Esophagus squamous epithelium (tissue), 4 donors: ENCODE measurements at regions not wholly inside any gene's neighbourhood (a gene's known extent, or its start where the extent isn't known, plus 50 kb on each side); places are given as distances from the start of the nearest gene placed in this dataset.

Source experiments
- POLR2A ChIP-seq, 4 donors: fragments of 450-650 bp; IDR thresholded peaks; one replicate each; pipeline ENCODE4 v1.6.1; 2017; ENCODE audit warnings: antibody characterized with exemption in 4 of 4, mild to moderate bottlenecking in 4 of 4, moderate library complexity in 3 of 4
- TF ChIP-seq, protein P1 (sequence below), 6 experiments: fragments of 450-650 bp in 4 of 6; fragments of 200-600 bp in 2 of 6; sonication (generic) in 2 of 6; IDR thresholded peaks; one replicate each; pipeline ENCODE4 v1.5.1; 2016 to 2019; ENCODE audit warnings: antibody characterized with exemption in 6 of 6, mild to moderate bottlenecking in 4 of 6, moderate library complexity in 4 of 6

DNA sequence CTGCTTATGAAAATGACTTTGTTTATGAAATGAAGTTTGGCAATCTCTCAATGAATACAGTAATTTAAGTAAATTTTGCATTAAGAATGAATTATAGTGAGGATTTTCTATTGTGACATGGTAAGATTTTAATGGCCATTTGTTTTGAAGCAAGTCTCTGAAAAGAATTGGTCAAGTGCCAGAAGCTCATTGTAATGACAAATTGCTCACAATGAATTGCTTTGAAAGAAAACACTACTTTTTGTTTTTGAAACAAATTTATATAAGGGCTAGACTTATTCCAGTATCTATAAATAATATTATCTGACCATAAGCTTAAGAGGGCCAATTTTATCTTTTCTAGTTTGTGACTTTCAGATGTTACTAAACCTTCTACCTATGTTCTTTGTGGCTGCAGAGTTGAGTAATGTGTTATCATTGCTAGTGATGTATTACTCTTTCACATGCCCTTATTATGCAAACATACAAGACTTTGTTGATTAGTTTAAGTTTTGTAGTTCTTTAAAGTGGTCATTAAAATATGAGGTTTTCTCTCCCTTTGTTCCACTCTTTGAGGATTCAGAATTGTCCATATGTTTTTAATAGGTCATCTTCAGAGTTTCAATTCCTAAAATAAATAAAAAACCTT is 93.0 kb upstream of the ZNF608 start:
- TF ChIP-seq, protein P1, sequence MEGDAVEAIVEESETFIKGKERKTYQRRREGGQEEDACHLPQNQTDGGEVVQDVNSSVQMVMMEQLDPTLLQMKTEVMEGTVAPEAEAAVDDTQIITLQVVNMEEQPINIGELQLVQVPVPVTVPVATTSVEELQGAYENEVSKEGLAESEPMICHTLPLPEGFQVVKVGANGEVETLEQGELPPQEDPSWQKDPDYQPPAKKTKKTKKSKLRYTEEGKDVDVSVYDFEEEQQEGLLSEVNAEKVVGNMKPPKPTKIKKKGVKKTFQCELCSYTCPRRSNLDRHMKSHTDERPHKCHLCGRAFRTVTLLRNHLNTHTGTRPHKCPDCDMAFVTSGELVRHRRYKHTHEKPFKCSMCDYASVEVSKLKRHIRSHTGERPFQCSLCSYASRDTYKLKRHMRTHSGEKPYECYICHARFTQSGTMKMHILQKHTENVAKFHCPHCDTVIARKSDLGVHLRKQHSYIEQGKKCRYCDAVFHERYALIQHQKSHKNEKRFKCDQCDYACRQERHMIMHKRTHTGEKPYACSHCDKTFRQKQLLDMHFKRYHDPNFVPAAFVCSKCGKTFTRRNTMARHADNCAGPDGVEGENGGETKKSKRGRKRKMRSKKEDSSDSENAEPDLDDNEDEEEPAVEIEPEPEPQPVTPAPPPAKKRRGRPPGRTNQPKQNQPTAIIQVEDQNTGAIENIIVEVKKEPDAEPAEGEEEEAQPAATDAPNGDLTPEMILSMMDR (IDR thresholded peaks at IDR 0.05), result no peak
- TF ChIP-seq POLR2A (IDR thresholded peaks at IDR 0.05), result no peak
